Common myeloid progenitor, CD34-positive (primary cell): ENCODE measurements at regions not wholly inside any gene's neighbourhood (a gene's known extent, or its start where the extent isn't known, plus 50 kb on each side); places are given as distances from the start of the nearest gene placed in this dataset.
A peak's percentile ranks its signal among the peaks of the same experiment; 100 is the strongest.

Experiments
- CTCF ChIA-PET: fragments of 350-600 bp; sonication (Branson Sonifier 250); formaldehyde crosslinking; loops from one replicate; lab custom pipeline; 2021; ENCODE audit warnings: antibody characterized with exemption; lab: Charles Lee
- POLR2A ChIA-PET: fragments of 350-600 bp; sonication (Branson Sonifier 250); formaldehyde crosslinking; loops from one replicate; lab custom pipeline; 2021; ENCODE audit warnings: antibody characterized with exemption; lab: Charles Lee
- DNase-seq, 3 donors: peaks; one replicate each; pipeline versions ENCODE4 v3.0.0 to v3.0.0-alpha.2; 2013
- H3K27ac ChIP-seq, 2 experiments: 1 replicate in 1 of 2; 2 replicates in 1 of 2; pipeline ENCODE4 v1.7.0; 2013; ENCODE audit warnings: inconsistent platforms in 2 of 2, low read length in 2 of 2, mild to moderate bottlenecking in 2 of 2, low read depth in 1 of 2, moderate library complexity in 1 of 2; ENCODE audit not compliant: severe bottlenecking in 2 of 2, insufficient read depth in 1 of 2, poor library complexity in 1 of 2
- H3K27me3 ChIP-seq, 5 experiments: replicated peaks in 2 of 5; 1 replicate in 3 of 5; 2 replicates in 2 of 5; pipeline versions ENCODE4 v1.6.1 to v1.7.0; 2013; ENCODE audit warnings: low read length in 4 of 5, mild to moderate bottlenecking in 2 of 5, moderate library complexity in 2 of 5, inconsistent platforms in 1 of 5; ENCODE audit not compliant: insufficient read depth in 5 of 5, control insufficient read depth in 4 of 5
- H3K36me3 ChIP-seq, 4 experiments: 1 replicate in 2 of 4; 2 replicates in 2 of 4; pipeline versions ENCODE4 v1.6.1 to v1.7.0; 2013; ENCODE audit warnings: low read length in 3 of 4, control low read depth in 1 of 4, mild to moderate bottlenecking in 1 of 4; ENCODE audit not compliant: control insufficient read depth in 4 of 4, insufficient read depth in 4 of 4
- H3K4me1 ChIP-seq, 4 experiments: 1 replicate in 3 of 4; 2 replicates in 1 of 4; pipeline versions ENCODE4 v1.6.1 to v1.7.1; 2013; ENCODE audit warnings: low read length in 3 of 4, mild to moderate bottlenecking in 3 of 4, control low read depth in 1 of 4, inconsistent platforms in 1 of 4, moderate library complexity in 1 of 4; ENCODE audit not compliant: control insufficient read depth in 4 of 4, insufficient read depth in 4 of 4; ENCODE audit errors: control extremely low read depth in 1 of 4
- H3K4me3 ChIP-seq, 7 experiments: 1 replicate in 4 of 7; 2 replicates in 3 of 7; pipeline versions ENCODE4 v1.5.1 to v1.7.0; 2013; ENCODE audit warnings: mild to moderate bottlenecking in 7 of 7, low read length in 6 of 7, moderate library complexity in 6 of 7, inconsistent platforms in 2 of 7, low read depth in 2 of 7, control low read depth in 1 of 7; ENCODE audit not compliant: insufficient read depth in 4 of 7, control insufficient read depth in 1 of 7; ENCODE audit errors: extremely low read depth in 1 of 7
- H3K9me3 ChIP-seq, 5 experiments: 1 replicate in 4 of 5; 2 replicates in 1 of 5; pipeline versions ENCODE4 v1.6.1 to v1.7.1; 2013; ENCODE audit warnings: low read length in 4 of 5, mild to moderate bottlenecking in 2 of 5, inconsistent platforms in 1 of 5, low read depth in 1 of 5, moderate library complexity in 1 of 5; ENCODE audit not compliant: control insufficient read depth in 4 of 5, insufficient read depth in 2 of 5; ENCODE audit errors: control extremely low read depth in 1 of 5
- WGBS: methylation state at CpG from one replicate; pipeline ENCODE4 v1.1.5; 2013; ENCODE audit not compliant: insufficient coverage; 5-methylcytosine and 5-hydroxymethylcytosine counted together

- H3K9me3 ChIP-seq, result no peaks in the 10 kb centered on the region
- DNase-seq, result no peak
- ChIA-PET POLR2A (no interaction called here), CTCF (no interaction called here)
- H3K27ac ChIP-seq, result no peak overlapping the region
- H3K4me3 ChIP-seq, result no peak overlapping the region
- H3K36me3 ChIP-seq, result no peaks in the 10 kb centered on the region
- WGBS, result 80% methylated on average over 1 of the region's 1 CpG
- peaks cover 0 to 12% (median 0%) of the 10 kb centered on the region in 5 experiments for H3K27me3 ChIP-seq
- H3K4me1 ChIP-seq, result peaks cover 0 to 8% (median 3%) of the 10 kb centered on the region in 4 experiments
These were observed 208.6 kb upstream of the PFN2 start for GRCh38 chr3:150179330-150179729.

GRCh38 chr3:150177673-150178381, 207.1 kb upstream of the PFN2 start:
- ChIA-PET POLR2A (no interaction called here), CTCF (interaction anchor here (0.7 to 1.6 kb wide), 2 partner anchors 42 to 208 kb away, joined by 3 to 4 read pairs; no protein-coding TSS in a partner anchor)
- H3K4me1 ChIP-seq, result no peaks in the 10 kb centered on the region
- WGBS, result 100% methylated on average over 2 of the region's 4 CpGs
- H3K27ac ChIP-seq, result no peak overlapping the region
- H3K9me3 ChIP-seq, result no peaks in the 10 kb centered on the region
- no peak overlapping the region for H3K4me3 ChIP-seq
- H3K27me3 ChIP-seq, result peaks cover 0 to 2% (median 0%) of the 10 kb centered on the region in 5 experiments
- DNase-seq, result no peak
- no peaks in the 10 kb centered on the region for H3K36me3 ChIP-seq

- H3K4me3 ChIP-seq, result no peak overlapping the region
- H3K36me3 ChIP-seq, result no peaks in the 10 kb centered on the region
- no peaks in the 10 kb centered on the region for H3K9me3 ChIP-seq
- no peak for DNase-seq
- no peak overlapping the region for H3K27ac ChIP-seq
- CTCF ChIA-PET, result interaction anchor here (1.9 kb wide), 1 partner anchor 10 kb away, joined by 8 read pairs; no protein-coding TSS in a partner anchor
- WGBS, result 67% methylated on average over 1 of the region's 1 CpG
- H3K4me1 ChIP-seq, result no peaks in the 10 kb centered on the region
- peaks cover 0 to 2% (median 0%) of the 10 kb centered on the region in 5 experiments for H3K27me3 ChIP-seq
- POLR2A ChIA-PET, result interaction anchor here (0.6 kb wide), 1 partner anchor 10 kb away, joined by 4 read pairs; no protein-coding TSS in a partner anchor
These were observed 203.5 kb upstream of the PFN2 start for GRCh38 chr3:150174179-150174578.

DNA sequence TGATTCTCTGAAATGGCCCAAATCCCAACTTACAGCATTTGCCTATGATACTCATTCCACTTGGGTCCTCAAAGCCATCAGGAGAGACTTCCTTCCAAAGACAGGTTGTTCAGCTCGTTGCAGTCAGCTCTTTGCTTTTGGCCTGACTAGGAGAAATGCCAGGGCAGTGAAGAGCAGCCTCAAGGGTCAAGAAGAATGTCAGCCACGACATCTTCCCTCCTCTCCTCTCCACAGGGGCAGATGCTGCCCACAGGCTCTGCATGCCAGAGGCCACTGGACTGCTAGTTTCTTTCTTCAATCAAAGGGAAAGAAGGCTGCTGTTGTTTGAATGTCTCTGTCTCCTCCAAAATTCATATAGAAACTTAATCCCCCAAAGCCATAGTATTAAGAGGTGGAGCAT, 201.7 kb upstream of the PFN2 start:
- no peak for DNase-seq
- Histone ChIP-seq H3K36me3 (no peaks in the 10 kb centered on the region), H3K27ac (no peak overlapping the region), H3K27me3 (peaks cover 0 to 2% (median 0%) of the 10 kb centered on the region in 5 experiments), H3K9me3 (no peaks in the 10 kb centered on the region), H3K4me1 (no peaks in the 10 kb centered on the region), H3K4me3 (no peak overlapping the region)
- CTCF ChIA-PET, result interaction anchor here (0.6 to 1.8 kb wide), 3 partner anchors 12 to 191 kb away, joined by 3 to 4 read pairs (median 4); no protein-coding TSS in a partner anchor
- POLR2A ChIA-PET, result no interaction called here
- WGBS, result 100% methylated on average over 1 of the region's 2 CpGs

GRCh38 chr3:150170852-150171520, 200.3 kb upstream of the PFN2 start:
- Histone ChIP-seq H3K4me3 (no peak overlapping the region), H3K9me3 (no peaks in the 10 kb centered on the region), H3K27ac (no peak overlapping the region), H3K4me1 (no peaks in the 10 kb centered on the region), H3K36me3 (no peaks in the 10 kb centered on the region), H3K27me3 (peaks cover 0 to 2% (median 0%) of the 10 kb centered on the region in 5 experiments)
- WGBS, result 100% methylated on average over 4 of the region's 6 CpGs
- CTCF ChIA-PET, result no interaction called here
- POLR2A ChIA-PET, result interaction anchor here (0.5 kb wide), 1 partner anchor 454 kb away, joined by 4 read pairs; no protein-coding TSS in a partner anchor
- DNase-seq, result peak in 1 of 3 donors; percentile 10

GRCh38 chr3:150169330-150169940, 198.7 kb upstream of the PFN2 start:
- POLR2A ChIA-PET, result no interaction called here

More at GRCh38 chr3:150169330-150169940, 198.7 kb upstream of the PFN2 start:
- 100% methylated on average over 1 of the region's 5 CpGs for WGBS
- H3K9me3 ChIP-seq, result no peaks in the 10 kb centered on the region
- no peak for DNase-seq
- H3K27me3 ChIP-seq, result peaks cover 0 to 2% (median 0%) of the 10 kb centered on the region in 5 experiments
- CTCF ChIA-PET, result no interaction called here
- no peak overlapping the region for H3K4me3 ChIP-seq
- H3K27ac ChIP-seq, result no peak overlapping the region
- H3K36me3 ChIP-seq, result no peaks in the 10 kb centered on the region
- H3K4me1 ChIP-seq, result no peaks in the 10 kb centered on the region
